GM12864 (cell line): ENCODE measurements at regions not wholly inside any gene's neighbourhood (a gene's known extent, or its start where the extent isn't known, plus 50 kb on each side); places are given as distances from the start of the nearest gene placed in this dataset.

Source experiments
- DNase-seq: peaks from one replicate; pipeline ENCODE4 v3.0.0-alpha.2; 2011; ENCODE audit warnings: low read depth
- H3K4me3 ChIP-seq: 2 replicates; pipeline ENCODE4 v1.5.1; 2011; ENCODE audit warnings: mild to moderate bottlenecking, low read depth, low read length, control low read depth
- TF ChIP-seq, protein P1 (sequence below): IDR thresholded peaks from 2 replicates; pipeline ENCODE4 v1.5.1; 2011; ENCODE audit warnings: low read depth, mild to moderate bottlenecking, moderate library complexity, low read length, control low read depth, inconsistent platforms; ENCODE audit errors: missing control alignments

DNA sequence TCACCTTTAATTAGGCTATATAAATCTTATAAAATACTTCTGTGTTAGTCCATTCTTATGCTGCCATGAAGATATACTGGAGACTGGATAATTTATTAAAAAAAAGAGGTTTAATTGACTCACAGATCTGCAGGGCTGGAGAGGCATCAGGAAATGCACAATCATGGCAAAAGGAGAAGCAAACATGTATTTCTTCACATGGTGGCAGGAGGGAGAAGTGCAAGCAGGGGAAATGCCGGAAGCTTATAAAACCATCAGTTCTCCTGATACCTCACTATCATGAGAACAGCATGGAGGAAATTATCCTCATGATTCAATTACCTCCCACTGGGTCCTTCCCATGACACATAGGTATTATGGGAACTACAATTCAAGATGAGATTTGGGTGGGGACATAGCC is 504.4 kb downstream of the RIT2 start:
- DNase-seq = no peak
- H3K4me3 ChIP-seq = no peak overlapping the region
- TF ChIP-seq, protein P1, sequence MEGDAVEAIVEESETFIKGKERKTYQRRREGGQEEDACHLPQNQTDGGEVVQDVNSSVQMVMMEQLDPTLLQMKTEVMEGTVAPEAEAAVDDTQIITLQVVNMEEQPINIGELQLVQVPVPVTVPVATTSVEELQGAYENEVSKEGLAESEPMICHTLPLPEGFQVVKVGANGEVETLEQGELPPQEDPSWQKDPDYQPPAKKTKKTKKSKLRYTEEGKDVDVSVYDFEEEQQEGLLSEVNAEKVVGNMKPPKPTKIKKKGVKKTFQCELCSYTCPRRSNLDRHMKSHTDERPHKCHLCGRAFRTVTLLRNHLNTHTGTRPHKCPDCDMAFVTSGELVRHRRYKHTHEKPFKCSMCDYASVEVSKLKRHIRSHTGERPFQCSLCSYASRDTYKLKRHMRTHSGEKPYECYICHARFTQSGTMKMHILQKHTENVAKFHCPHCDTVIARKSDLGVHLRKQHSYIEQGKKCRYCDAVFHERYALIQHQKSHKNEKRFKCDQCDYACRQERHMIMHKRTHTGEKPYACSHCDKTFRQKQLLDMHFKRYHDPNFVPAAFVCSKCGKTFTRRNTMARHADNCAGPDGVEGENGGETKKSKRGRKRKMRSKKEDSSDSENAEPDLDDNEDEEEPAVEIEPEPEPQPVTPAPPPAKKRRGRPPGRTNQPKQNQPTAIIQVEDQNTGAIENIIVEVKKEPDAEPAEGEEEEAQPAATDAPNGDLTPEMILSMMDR = no peak

DNA sequence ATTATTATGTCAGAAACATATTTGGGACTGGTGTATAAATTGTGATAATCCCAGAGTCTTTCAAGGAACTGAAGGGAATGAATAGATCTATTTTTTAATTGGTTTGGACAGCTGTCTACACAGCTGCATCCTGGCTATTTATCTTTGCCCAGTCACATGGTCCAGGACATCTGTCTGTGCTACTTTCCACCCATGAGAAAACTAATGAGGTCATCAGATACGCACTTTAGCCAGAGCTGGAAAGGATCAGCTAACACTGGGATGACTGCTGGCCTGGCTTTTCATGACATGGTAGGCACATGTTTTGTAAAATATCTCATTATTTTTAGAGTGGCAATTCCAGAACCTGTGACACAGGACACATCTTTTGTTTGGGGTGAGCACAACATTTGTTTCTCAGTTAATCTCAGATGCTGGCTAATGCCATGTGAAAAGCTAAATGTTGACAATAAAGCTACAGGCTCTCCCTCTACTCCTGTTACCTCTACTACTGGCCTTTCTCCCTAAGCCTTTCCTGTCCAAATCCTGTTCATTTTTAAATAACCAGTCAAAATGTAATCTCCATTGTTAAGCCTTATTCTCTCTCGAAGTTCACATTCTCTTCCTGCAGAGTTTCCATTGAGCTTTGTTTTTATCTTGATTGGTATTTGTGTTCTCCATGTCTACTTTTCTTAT is 500.7 kb downstream of the RIT2 start:
- no peak for DNase-seq
- TF ChIP-seq, protein P1 = no peak
- no peak overlapping the region for H3K4me3 ChIP-seq

DNA sequence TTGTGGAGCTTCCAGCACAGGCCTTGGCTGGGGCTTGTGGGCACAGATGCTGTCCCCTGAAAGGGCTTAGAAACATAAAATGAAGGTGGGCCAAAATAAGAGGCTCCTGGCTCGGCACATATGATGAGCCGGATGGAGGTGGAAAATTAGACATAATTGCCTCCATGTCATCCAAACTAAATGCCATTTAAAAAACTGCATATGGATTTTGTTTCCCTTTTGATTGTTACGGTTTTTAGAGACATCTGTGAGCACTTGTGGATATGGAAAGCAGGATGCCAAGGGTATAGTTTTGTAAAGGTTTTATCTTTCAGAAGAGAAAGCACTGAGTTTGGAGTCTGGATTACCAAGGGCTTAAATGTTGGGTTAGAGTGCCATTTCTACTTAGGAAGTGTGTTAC is 498.3 kb downstream of the RIT2 start:
- TF ChIP-seq, protein P1 = no peak
- H3K4me3 ChIP-seq = no peak overlapping the region
- no peak for DNase-seq

DNA sequence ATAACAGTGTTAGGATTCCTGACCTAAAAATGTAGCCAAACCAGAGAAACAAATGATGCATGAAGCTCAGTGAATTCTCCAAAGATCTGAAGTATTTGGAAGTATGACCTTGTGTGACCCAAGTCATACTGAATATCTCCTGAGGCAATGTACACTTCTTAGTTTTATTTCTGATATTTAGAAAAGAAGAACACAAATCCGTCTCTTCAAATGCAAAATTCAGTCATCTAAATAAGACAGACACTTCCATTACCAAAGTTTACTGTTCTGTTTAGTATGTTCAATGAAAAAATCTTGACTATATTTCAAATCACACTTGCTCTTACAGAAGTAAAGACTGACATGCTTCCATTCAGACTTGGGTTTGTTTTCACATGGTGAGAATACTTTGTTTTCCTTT is 495.7 kb downstream of the RIT2 start:
- TF ChIP-seq, protein P1 = no peak
- no peak for DNase-seq
- H3K4me3 ChIP-seq = no peak overlapping the region

DNA sequence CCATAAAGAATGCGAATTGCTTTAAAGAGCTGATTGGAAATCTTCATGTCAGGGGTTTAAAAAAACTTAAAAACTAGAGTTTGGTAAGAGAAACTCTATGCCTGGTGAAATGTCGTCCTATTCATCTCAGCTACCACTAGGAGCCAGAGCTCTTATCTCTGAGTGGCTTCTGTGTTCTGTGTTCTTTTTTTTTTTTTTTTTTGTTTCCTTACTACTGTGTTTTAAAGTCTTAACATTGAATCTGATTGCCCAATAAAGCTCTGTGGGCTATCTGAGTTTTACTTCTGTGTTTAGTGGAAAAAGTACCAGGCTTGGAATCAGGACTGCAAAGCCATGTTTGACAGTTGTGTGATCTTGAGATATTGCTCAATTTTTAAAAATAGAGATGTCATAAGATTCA is 494.8 kb downstream of the RIT2 start:
- no peak for DNase-seq
- TF ChIP-seq, protein P1 = no peak
- H3K4me3 ChIP-seq = no peak overlapping the region

DNA sequence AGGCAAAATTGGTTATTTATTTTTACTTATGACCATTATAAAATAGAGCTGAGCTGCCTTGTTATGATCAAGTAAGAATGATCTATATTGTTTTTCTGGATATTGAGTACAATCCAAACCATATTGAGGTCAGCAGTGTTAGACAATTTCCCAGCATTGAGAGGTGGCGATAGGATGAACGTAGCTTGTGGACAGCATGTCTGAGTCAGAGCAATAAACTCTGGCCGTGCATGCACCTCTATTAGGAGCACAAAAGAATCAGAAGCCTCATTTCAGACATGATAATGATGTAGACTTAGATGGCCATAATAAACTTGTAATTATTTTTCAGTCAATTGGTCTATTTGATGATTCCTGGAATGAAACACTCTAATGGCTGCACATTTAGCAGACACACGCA is 491.6 kb downstream of the RIT2 start:
- no peak for DNase-seq
- TF ChIP-seq, protein P1 = no peak
- H3K4me3 ChIP-seq = no peak overlapping the region

DNA sequence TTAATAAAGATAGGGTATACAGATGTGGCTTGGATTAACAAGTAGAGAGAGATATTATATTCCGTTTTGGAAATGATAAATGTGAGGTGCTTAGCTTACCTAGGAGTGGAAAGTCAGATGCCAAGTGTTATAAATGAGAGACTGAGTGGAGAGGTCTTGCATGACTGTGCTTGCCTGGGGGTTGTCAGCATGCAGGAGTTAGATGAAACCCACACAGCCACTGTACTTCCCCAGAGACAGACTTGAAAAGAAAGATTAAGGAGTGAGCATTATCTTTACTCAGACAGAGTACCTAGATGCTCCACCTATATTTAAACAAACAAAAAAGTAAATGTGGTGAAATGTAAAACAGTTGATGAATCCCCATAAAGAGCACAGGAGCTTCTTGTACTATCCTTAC is 482.7 kb downstream of the RIT2 start:
- no peak for DNase-seq
- TF ChIP-seq, protein P1 = no peak
- no peak overlapping the region for H3K4me3 ChIP-seq
